HepG2 (cell line): ENCODE measurements at regions not wholly inside any gene's neighbourhood (a gene's known extent, or its start where the extent isn't known, plus 50 kb on each side); places are given as distances from the start of the nearest gene placed in this dataset.

Source experiments
- ATAC-seq: fragments of 200-7000 bp; cut with Tn5 transposase; 3 replicates; pipeline ENCODE4 v1.9.1; 2020; ENCODE audit warnings: mild to moderate bottlenecking, moderate library complexity
- BruUV-seq: library from RNA; stranded (reverse); fragments of 400-500 nt; replicated peaks from 2 replicates; lab custom pipeline; 2021; lab: Mats Ljungman, UMichigan
- CTCF ChIA-PET: fragments of 300-600 bp; formaldehyde crosslinking; extraction: SDS; loops from one replicate; lab custom pipeline; 2021; ENCODE audit warnings: low total read pairs, inconsistent platforms, low intra/inter-chr PET ratio; lab: Yijun Ruan, JAX
- POLR2A ChIA-PET: fragments of 350-600 bp; sonication (Branson Sonifier 250); formaldehyde crosslinking; loops from one replicate; lab custom pipeline; 2020; ENCODE audit warnings: antibody characterized with exemption, inconsistent platforms; lab: Yijun Ruan, JAX
- DNase-seq: peaks from one replicate; pipeline ENCODE4 v3.0.0-alpha.2; 2015; ENCODE audit warnings: low spot score
- FAIRE-seq: peaks from 3 replicates; lab custom pipeline; 2011; peaks lifted over from hg19 to GRCh38; lab: Jason Lieb, UNC
- H2AFZ ChIP-seq: one replicate; pipeline ENCODE4 v1.6.1; 2011; ENCODE audit warnings: low read length, inconsistent platforms
- H3K27ac ChIP-seq: fragments of 300-600 bp; 3 replicates; pipeline ENCODE4 v1.8.0; 2011; ENCODE audit warnings: mixed run types, mild to moderate bottlenecking, mixed read lengths, low read length, inconsistent platforms; ENCODE audit not compliant: insufficient read depth; ENCODE audit errors: extremely low read length
- H3K27me3 ChIP-seq, 2 experiments: fragments of 200-600 bp in 1 of 2; 2 replicates in 1 of 2; 3 replicates in 1 of 2; pipeline versions ENCODE4 v1.6.0 to v1.8.0; 2011; ENCODE audit warnings: low read length in 2 of 2, mild to moderate bottlenecking in 2 of 2, moderate library complexity in 2 of 2, inconsistent platforms in 1 of 2; ENCODE audit not compliant: insufficient read depth in 2 of 2, control insufficient read depth in 1 of 2
- H3K36me3 ChIP-seq, 2 experiments: fragments of 200-600 bp in 1 of 2; replicated peaks in 1 of 2; 2 replicates in 1 of 2; 3 replicates in 1 of 2; pipeline versions ENCODE4 v1.5.1 to v1.8.0; 2011; ENCODE audit warnings: low read length in 2 of 2, inconsistent platforms in 1 of 2; ENCODE audit not compliant: insufficient read depth in 2 of 2, control insufficient read depth in 1 of 2
- H3K4me1 ChIP-seq: 2 replicates; pipeline ENCODE4 v1.5.1; 2012; ENCODE audit warnings: low read length, inconsistent platforms; ENCODE audit not compliant: insufficient read depth
- H3K4me2 ChIP-seq: 2 replicates; pipeline ENCODE4 v1.6.0; 2011; ENCODE audit warnings: low read depth, low read length, inconsistent platforms
- H3K4me3 ChIP-seq, 3 experiments: fragments of 200-600 bp in 1 of 3; sonication (generic), shearing (Covaris generic) in 1 of 3; replicated peaks in 1 of 3; 2 replicates each; pipeline ENCODE4 v1.5.1; 2011 to 2016; ENCODE audit warnings: low read length in 3 of 3, inconsistent platforms in 2 of 3, low read depth in 2 of 3, mild to moderate bottlenecking in 2 of 3, control low read depth in 1 of 3, mixed read lengths in 1 of 3; ENCODE audit not compliant: insufficient read depth in 1 of 3
- H3K79me2 ChIP-seq: one replicate; pipeline ENCODE4 v1.6.1; 2011; ENCODE audit warnings: low read length, inconsistent platforms; ENCODE audit not compliant: insufficient read depth
- H3K9ac ChIP-seq: 2 replicates; pipeline ENCODE4 v1.6.0; 2011; ENCODE audit warnings: mild to moderate bottlenecking, low read depth, low read length, inconsistent platforms; ENCODE audit not compliant: insufficient read depth
- H3K9me3 ChIP-seq: 2 replicates; pipeline ENCODE4 v1.5.1; 2012; ENCODE audit warnings: mild to moderate bottlenecking, low read length
- H4K20me1 ChIP-seq: 2 replicates; pipeline ENCODE4 v1.6.0; 2011; ENCODE audit warnings: inconsistent platforms, mild to moderate bottlenecking, low read length, moderate library complexity; ENCODE audit not compliant: insufficient read depth
- ATF7-NPFF ChIP-seq: sonication (generic); formaldehyde crosslinking; IDR thresholded peaks from 2 replicates; pipeline ENCODE4 v1.8.1; 2023; ENCODE audit warnings: mild to moderate bottlenecking, low read depth, missing genetic modification reagents, moderate library complexity
- BHLHE40 ChIP-seq: IDR thresholded peaks from 2 replicates; pipeline ENCODE4 v1.6.1; 2011; ENCODE audit warnings: low read length, improper control_type of control experiment
- CC2D1A ChIP-seq: sonication (generic); formaldehyde crosslinking; IDR thresholded peaks from 2 replicates; pipeline ENCODE4 v1.8.1; 2023; ENCODE audit warnings: mild to moderate bottlenecking, missing genetic modification reagents
- CEBPB ChIP-seq: IDR thresholded peaks from 2 replicates; pipeline ENCODE4 v1.6.1; 2011; ENCODE audit warnings: low read depth, low read length, improper control_type of control experiment, borderline replicate concordance
- ELF1 ChIP-seq: sonication (generic); formaldehyde crosslinking; IDR thresholded peaks from 2 replicates; pipeline ENCODE4 v1.4.0; 2020; ENCODE audit warnings: missing genetic modification reagents
- HNRNPK ChIP-seq: fragments of 200-400 bp; formaldehyde crosslinking; IDR thresholded peaks from 2 replicates; pipeline ENCODE4 v1.6.1; 2018; ENCODE audit warnings: low read length, low read depth, moderate library complexity, mild to moderate bottlenecking; ENCODE audit not compliant: poor library complexity, severe bottlenecking
- HOXA9 ChIP-seq: sonication (generic); formaldehyde crosslinking; IDR thresholded peaks from 2 replicates; pipeline ENCODE4 v1.8.1; 2022; ENCODE audit warnings: missing genetic modification reagents, mild to moderate bottlenecking, moderate library complexity, borderline replicate concordance
- IRF2 ChIP-seq: IDR thresholded peaks from 2 replicates; pipeline ENCODE4 v1.6.1; 2018; ENCODE audit warnings: missing genetic modification reagents, missing compliant biosample characterization
- KLF16 ChIP-seq, 2 experiments: sonication (generic) in 1 of 2; formaldehyde crosslinking in 1 of 2; IDR thresholded peaks; 2 replicates each; pipeline versions ENCODE4 v1.6.1 to v1.8.0; 2016 to 2023; ENCODE audit warnings: missing genetic modification reagents in 2 of 2, missing compliant biosample characterization in 1 of 2
- NFE2 ChIP-seq: sonication (generic); formaldehyde crosslinking; IDR thresholded peaks from 2 replicates; pipeline ENCODE4 v1.4.0; 2020; ENCODE audit warnings: missing genetic modification reagents
- TGIF2 ChIP-seq: IDR thresholded peaks from 2 replicates; pipeline ENCODE4 v1.6.1; 2016; ENCODE audit warnings: control low read depth, missing compliant biosample characterization
- U2AF2 ChIP-seq: fragments of 200-400 bp; formaldehyde crosslinking; IDR thresholded peaks from 2 replicates; pipeline ENCODE4 v1.6.1; 2017; ENCODE audit warnings: low read depth, mild to moderate bottlenecking, low read length
- ZNF121 ChIP-seq: sonication (generic); formaldehyde crosslinking; IDR thresholded peaks from 2 replicates; pipeline ENCODE4 v1.5.0; 2020; ENCODE audit warnings: mild to moderate bottlenecking, missing genetic modification reagents
- ZNF180 ChIP-seq: sonication (generic); formaldehyde crosslinking; IDR thresholded peaks from 2 replicates; pipeline ENCODE4 v1.4.0; 2020; ENCODE audit warnings: low read depth, missing genetic modification reagents, borderline replicate concordance
- ZNF20 ChIP-seq: sonication (generic); formaldehyde crosslinking; IDR thresholded peaks from 2 replicates; pipeline ENCODE4 v1.4.0; 2020; ENCODE audit warnings: mild to moderate bottlenecking, moderate library complexity, missing genetic modification reagents
- ZNF317 ChIP-seq: sonication (generic); formaldehyde crosslinking; IDR thresholded peaks from 2 replicates; pipeline ENCODE4 v1.5.0; 2020; ENCODE audit warnings: mild to moderate bottlenecking, missing genetic modification reagents
- ZNF460 ChIP-seq: sonication (generic); formaldehyde crosslinking; IDR thresholded peaks from 2 replicates; pipeline ENCODE4 v1.5.1; 2020; ENCODE audit warnings: missing genetic modification reagents, mild to moderate bottlenecking, borderline replicate concordance
- ZNF570 ChIP-seq: sonication (generic); formaldehyde crosslinking; IDR thresholded peaks from 2 replicates; pipeline ENCODE4 v1.4.0; 2020; ENCODE audit warnings: mild to moderate bottlenecking, missing genetic modification reagents, borderline replicate concordance
- ZNF615 ChIP-seq: sonication (generic); formaldehyde crosslinking; IDR thresholded peaks from 2 replicates; pipeline ENCODE4 v1.5.0; 2020; ENCODE audit warnings: mild to moderate bottlenecking, missing genetic modification reagents, borderline replicate concordance
- WGBS: methylation state at CpG from one replicate; pipeline ENCODE4 v1.1.6; 2017; ENCODE audit warnings: low lambda C conversion rate; 5-methylcytosine and 5-hydroxymethylcytosine counted together
- in situ Hi-C: cut with HindIII; loops from 2 replicates; pipeline ENCODE4 v1.10.0; 2017; ENCODE audit warnings: low pct_unique_long_range_greater_than_20kb; ENCODE audit not compliant: extremely low pct_ligation_motif_present
- intact Hi-C: fragments of 100-400 bp; cut with micrococcal nuclease; formaldehyde crosslinking; loops from one replicate; pipeline ENCODE4 v1.10.0; 2022; ENCODE audit not compliant: unreplicated experiment
- TF ChIP-seq, protein P1 (sequence below): sonication (generic); formaldehyde crosslinking; IDR thresholded peaks from 2 replicates; pipeline ENCODE4 v1.5.0; 2020; ENCODE audit warnings: missing genetic modification reagents, mild to moderate bottlenecking, borderline replicate concordance

GRCh38 chr2:49459314-49459993, 305.1 kb upstream of the FSHR start:
- ChIA-PET CTCF (no interaction called here), POLR2A (no interaction called here)
- no peaks in the 10 kb centered on the region for H3K27me3 ChIP-seq
- intact Hi-C loops (no loop called here), in situ Hi-C loops (no loop called here)
- H3K36me3 ChIP-seq = no peaks in the 10 kb centered on the region
- H2AFZ ChIP-seq = no peak overlapping the region
- FAIRE-seq (no peak), DNase-seq (no peak), ATAC-seq (no peak)
- no peak overlapping the region for H3K4me3 ChIP-seq
- WGBS = under 1% methylated on average over 3 of the region's 3 CpGs
- H3K4me1 ChIP-seq = no peaks in the 10 kb centered on the region
- H4K20me1 ChIP-seq = no peaks in the 10 kb centered on the region
- no peak for TF ChIP-seq NFE2
- TF ChIP-seq ZNF121 = no peak
- no peak for TF ChIP-seq ZNF317 (CRISPR knock-in tag)
- TF ChIP-seq ZNF20 = no peak
- TF ChIP-seq ZNF615 = no peak
- TF ChIP-seq HNRNPK = peak; percentile 84
- TF ChIP-seq U2AF2 = 0 out of 2 replicates have a peak, but pooled peaks have one; percentile 61
- TF ChIP-seq CEBPB = no peak
- H3K79me2 ChIP-seq = no peaks in the 10 kb centered on the region
- no peak overlapping the region for H3K9ac ChIP-seq
- no peak overlapping the region for H3K4me2 ChIP-seq
- H3K27ac ChIP-seq = no peak overlapping the region
- H3K9me3 ChIP-seq = peaks cover 14% of the 10 kb centered on the region
- no TSS peak for BruUV-seq

- H3K4me1 ChIP-seq = no peaks in the 10 kb centered on the region
- no peak for TF ChIP-seq IRF2
- no peak for TF ChIP-seq ZNF317 (CRISPR knock-in tag)
- TF ChIP-seq ZNF570 = no peak
- no peak for TF ChIP-seq ZNF180 (CRISPR knock-in tag)
- no peak for TF ChIP-seq CC2D1A (CRISPR knock-in tag)
- no peak for TF ChIP-seq KLF16 (CRISPR knock-in tag; IDR thresholded peaks at IDR 0.05)
- no peak for TF ChIP-seq ATF7-NPFF
- TF ChIP-seq HOXA9 = no peak
- no peak for TF ChIP-seq TGIF2 (CRISPR knock-in tag)
- TF ChIP-seq ELF1 (CRISPR knock-in tag) = no peak
- TF ChIP-seq ZNF460 (CRISPR knock-in tag) = no peak
- TF ChIP-seq, protein P1, sequence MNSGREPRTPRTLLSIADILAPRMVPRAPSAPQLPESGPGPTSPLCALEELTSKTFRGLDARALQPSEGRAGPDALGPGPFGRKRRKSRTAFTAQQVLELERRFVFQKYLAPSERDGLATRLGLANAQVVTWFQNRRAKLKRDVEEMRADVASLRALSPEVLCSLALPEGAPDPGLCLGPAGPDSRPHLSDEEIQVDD (CRISPR knock-in tag) = no peak
- no peak for TF ChIP-seq BHLHE40
- TF ChIP-seq, all 625 proteins: peak for 0
- no peaks in the 10 kb centered on the region for H3K36me3 ChIP-seq
- intact Hi-C loops (no loop called here), in situ Hi-C loops (no loop called here)
- under 1% methylated on average over 3 of the region's 3 CpGs for whole genome bisulfite sequencing
- H3K27ac ChIP-seq = no peak overlapping the region
- H3K9me3 ChIP-seq = no peaks in the 10 kb centered on the region
- no peak overlapping the region for H2AFZ ChIP-seq
- FAIRE-seq (no peak), DNase-seq (no peak), ATAC-seq (no peak)
- H3K79me2 ChIP-seq = no peaks in the 10 kb centered on the region
- H4K20me1 ChIP-seq = no peaks in the 10 kb centered on the region
- H3K9ac ChIP-seq = no peak overlapping the region
- H3K27me3 ChIP-seq = no peaks in the 10 kb centered on the region
- no peak overlapping the region for H3K4me2 ChIP-seq
- POLR2A ChIA-PET = no interaction called here
- no peak overlapping the region for H3K4me3 ChIP-seq
- no TSS peak for BruUV-seq
- CTCF ChIA-PET = no interaction called here
Observed at GRCh38 chr2:49444005-49444404, 289.7 kb upstream of the FSHR start.
